K562 (cell line): ENCODE measurements at regions not wholly inside any gene's neighbourhood (a gene's known extent, or its start where the extent isn't known, plus 50 kb on each side); places are given as distances from the start of the nearest gene placed in this dataset.

ENCODE experiments used
- BRD4 ChIP-seq: fragments of 200-600 bp; sonication (generic); IDR thresholded peaks from 2 replicates; pipeline ENCODE4 v1.6.1; 2017; ENCODE audit warnings: inconsistent platforms
- CCNT2 ChIP-seq: IDR thresholded peaks from 2 replicates; pipeline ENCODE4 v1.6.1; 2011; ENCODE audit warnings: borderline replicate concordance, low read depth, mild to moderate bottlenecking, moderate library complexity, mixed read lengths, low read length; ENCODE audit not compliant: insufficient read length; ENCODE audit errors: extremely low read depth
- COPS2 ChIP-seq: fragments of 450-650 bp; conservative IDR thresholded peaks from 2 replicates; pipeline ENCODE4 v1.6.1; 2016; ENCODE audit warnings: mild to moderate bottlenecking, moderate library complexity
- CREBBP ChIP-seq: IDR thresholded peaks from one replicate; pipeline ENCODE4 v1.6.1; 2012; ENCODE audit warnings: low read depth, mild to moderate bottlenecking, control low read depth, inconsistent platforms, low read length
- MAFF ChIP-seq: IDR thresholded peaks from 2 replicates; pipeline ENCODE4 v1.6.1; 2012; ENCODE audit warnings: low read length, improper control_type of control experiment
- NEUROD1 ChIP-seq: fragments of 150-350 bp; IDR thresholded peaks from 2 replicates; pipeline ENCODE4 v1.6.1; 2014; ENCODE audit warnings: borderline replicate concordance, low read length, low read depth; ENCODE audit not compliant: partially characterized antibody
- RFX1 ChIP-seq: fragments of 450-650 bp; IDR thresholded peaks from 2 replicates; pipeline ENCODE4 v1.6.1; 2016; ENCODE audit warnings: mild to moderate bottlenecking, moderate library complexity
- ZBTB8A ChIP-seq: fragments of 450-650 bp; IDR thresholded peaks from 2 replicates; pipeline ENCODE4 v1.6.1; 2018; ENCODE audit warnings: mild to moderate bottlenecking, moderate library complexity; ENCODE audit not compliant: partially characterized antibody
- ZNF41 ChIP-seq: fragments of 250-450 bp; sonication (Bioruptor Pico); conservative IDR thresholded peaks from 2 replicates; pipeline ENCODE4 v1.4.0; 2020; ENCODE audit warnings: mild to moderate bottlenecking
- TF ChIP-seq, protein P1 (sequence below): sonication (generic); formaldehyde crosslinking; IDR thresholded peaks from 2 replicates; pipeline ENCODE4 v1.8.0; 2022; ENCODE audit warnings: missing genetic modification reagents, mild to moderate bottlenecking, borderline replicate concordance
- TF ChIP-seq, protein P2 (sequence below): fragments of 250-450 bp; sonication (Bioruptor Pico); IDR thresholded peaks from 2 replicates; pipeline ENCODE4 v1.5.0; 2021
- TF ChIP-seq, protein P3 (sequence below), 3 experiments: fragments of 200-800 bp in 1 of 3; fragments of 250-450 bp in 1 of 3; fragments of 450-650 bp in 1 of 3; sonication (Bioruptor Pico) in 1 of 3; sonication (Bioruptor generic) in 1 of 3; formaldehyde crosslinking in 1 of 3; IDR thresholded peaks; 2 replicates each; pipeline versions ENCODE4 v1.6.1 to v1.8.0; 2016 to 2022; ENCODE audit warnings: mild to moderate bottlenecking in 2 of 3, missing genetic modification characterization in 2 of 3, missing compliant biosample characterization in 1 of 3, moderate library complexity in 1 of 3
- TF ChIP-seq, protein P4 (sequence below): sonication (generic); formaldehyde crosslinking; IDR thresholded peaks from 2 replicates; pipeline ENCODE4 v1.8.1; 2023; ENCODE audit warnings: mild to moderate bottlenecking, missing genetic modification reagents, moderate library complexity

DNA sequence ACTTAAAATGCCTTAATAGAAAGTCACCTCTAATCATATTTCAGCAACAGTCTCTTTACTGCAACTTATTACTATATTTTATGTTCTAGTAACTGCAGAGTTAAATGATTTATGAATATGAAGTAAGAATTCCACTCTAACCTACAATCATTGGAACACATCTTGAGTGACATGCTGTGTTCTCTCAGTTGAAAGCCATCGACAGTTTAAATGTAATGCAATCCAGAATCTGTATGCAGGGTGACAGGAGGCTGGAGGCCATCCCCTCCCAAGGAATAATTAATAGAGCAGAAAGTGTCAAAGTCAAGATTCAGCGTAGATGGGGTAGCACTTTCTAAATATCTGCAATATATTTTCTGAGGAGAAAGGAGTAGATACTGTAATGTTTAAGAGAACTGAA lies 590.3 kb upstream of the SORCS1 start (continued):
- TF ChIP-seq, protein P1, sequence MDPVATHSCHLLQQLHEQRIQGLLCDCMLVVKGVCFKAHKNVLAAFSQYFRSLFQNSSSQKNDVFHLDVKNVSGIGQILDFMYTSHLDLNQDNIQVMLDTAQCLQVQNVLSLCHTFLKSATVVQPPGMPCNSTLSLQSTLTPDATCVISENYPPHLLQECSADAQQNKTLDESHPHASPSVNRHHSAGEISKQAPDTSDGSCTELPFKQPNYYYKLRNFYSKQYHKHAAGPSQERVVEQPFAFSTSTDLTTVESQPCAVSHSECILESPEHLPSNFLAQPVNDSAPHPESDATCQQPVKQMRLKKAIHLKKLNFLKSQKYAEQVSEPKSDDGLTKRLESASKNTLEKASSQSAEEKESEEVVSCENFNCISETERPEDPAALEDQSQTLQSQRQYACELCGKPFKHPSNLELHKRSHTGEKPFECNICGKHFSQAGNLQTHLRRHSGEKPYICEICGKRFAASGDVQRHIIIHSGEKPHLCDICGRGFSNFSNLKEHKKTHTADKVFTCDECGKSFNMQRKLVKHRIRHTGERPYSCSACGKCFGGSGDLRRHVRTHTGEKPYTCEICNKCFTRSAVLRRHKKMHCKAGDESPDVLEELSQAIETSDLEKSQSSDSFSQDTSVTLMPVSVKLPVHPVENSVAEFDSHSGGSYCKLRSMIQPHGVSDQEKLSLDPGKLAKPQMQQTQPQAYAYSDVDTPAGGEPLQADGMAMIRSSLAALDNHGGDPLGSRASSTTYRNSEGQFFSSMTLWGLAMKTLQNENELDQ (CRISPR knock-in tag), result no peak
- no peak for TF ChIP-seq COPS2
- TF ChIP-seq, protein P2, sequence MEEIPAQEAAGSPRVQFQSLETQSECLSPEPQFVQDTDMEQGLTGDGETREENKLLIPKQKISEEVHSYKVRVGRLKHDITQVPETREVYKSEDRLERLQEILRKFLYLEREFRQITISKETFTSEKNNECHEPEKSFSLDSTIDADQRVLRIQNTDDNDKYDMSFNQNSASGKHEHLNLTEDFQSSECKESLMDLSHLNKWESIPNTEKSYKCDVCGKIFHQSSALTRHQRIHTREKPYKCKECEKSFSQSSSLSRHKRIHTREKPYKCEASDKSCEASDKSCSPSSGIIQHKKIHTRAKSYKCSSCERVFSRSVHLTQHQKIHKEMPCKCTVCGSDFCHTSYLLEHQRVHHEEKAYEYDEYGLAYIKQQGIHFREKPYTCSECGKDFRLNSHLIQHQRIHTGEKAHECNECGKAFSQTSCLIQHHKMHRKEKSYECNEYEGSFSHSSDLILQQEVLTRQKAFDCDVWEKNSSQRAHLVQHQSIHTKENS, result no peak
- no peak for TF ChIP-seq BRD4
- no peak for TF ChIP-seq MAFF
- no peak for TF ChIP-seq ZNF41 (CRISPR knock-in tag)
- no peak for TF ChIP-seq ZBTB8A
- TF ChIP-seq NEUROD1, result no peak
- TF ChIP-seq CREBBP, result no peak
- TF ChIP-seq, protein P3, sequence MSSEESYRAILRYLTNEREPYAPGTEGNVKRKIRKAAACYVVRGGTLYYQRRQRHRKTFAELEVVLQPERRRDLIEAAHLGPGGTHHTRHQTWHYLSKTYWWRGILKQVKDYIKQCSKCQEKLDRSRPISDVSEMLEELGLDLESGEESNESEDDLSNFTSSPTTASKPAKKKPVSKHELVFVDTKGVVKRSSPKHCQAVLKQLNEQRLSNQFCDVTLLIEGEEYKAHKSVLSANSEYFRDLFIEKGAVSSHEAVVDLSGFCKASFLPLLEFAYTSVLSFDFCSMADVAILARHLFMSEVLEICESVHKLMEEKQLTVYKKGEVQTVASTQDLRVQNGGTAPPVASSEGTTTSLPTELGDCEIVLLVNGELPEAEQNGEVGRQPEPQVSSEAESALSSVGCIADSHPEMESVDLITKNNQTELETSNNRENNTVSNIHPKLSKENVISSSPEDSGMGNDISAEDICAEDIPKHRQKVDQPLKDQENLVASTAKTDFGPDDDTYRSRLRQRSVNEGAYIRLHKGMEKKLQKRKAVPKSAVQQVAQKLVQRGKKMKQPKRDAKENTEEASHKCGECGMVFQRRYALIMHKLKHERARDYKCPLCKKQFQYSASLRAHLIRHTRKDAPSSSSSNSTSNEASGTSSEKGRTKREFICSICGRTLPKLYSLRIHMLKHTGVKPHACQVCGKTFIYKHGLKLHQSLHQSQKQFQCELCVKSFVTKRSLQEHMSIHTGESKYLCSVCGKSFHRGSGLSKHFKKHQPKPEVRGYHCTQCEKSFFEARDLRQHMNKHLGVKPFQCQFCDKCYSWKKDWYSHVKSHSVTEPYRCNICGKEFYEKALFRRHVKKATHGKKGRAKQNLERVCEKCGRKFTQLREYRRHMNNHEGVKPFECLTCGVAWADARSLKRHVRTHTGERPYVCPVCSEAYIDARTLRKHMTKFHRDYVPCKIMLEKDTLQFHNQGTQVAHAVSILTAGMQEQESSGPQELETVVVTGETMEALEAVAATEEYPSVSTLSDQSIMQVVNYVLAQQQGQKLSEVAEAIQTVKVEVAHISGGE (CRISPR knock-in tag; IDR thresholded peaks at IDR 0.05), result no peak
- no peak for TF ChIP-seq RFX1
- TF ChIP-seq, protein P4, sequence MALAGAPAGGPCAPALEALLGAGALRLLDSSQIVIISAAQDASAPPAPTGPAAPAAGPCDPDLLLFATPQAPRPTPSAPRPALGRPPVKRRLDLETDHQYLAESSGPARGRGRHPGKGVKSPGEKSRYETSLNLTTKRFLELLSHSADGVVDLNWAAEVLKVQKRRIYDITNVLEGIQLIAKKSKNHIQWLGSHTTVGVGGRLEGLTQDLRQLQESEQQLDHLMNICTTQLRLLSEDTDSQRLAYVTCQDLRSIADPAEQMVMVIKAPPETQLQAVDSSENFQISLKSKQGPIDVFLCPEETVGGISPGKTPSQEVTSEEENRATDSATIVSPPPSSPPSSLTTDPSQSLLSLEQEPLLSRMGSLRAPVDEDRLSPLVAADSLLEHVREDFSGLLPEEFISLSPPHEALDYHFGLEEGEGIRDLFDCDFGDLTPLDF (CRISPR knock-in tag), result no peak
- TF ChIP-seq CCNT2, result no peak
